ENCODE measurements at regions not wholly inside any gene's neighbourhood (a gene's known extent, or its start where the extent isn't known, plus 50 kb on each side); places are given as distances from the start of the nearest gene placed in this dataset.
"Not testable (repeated sequence)": the region's sequence is repeated elsewhere in the genome, so short reads cannot be mapped to it uniquely, and the experiment has no call there.

GRCh38 chr18:70600225-70600925 is 311.5 kb downstream of the SOCS6 start:
- DNase-seq (ENCODE audit: low read depth): no peak

- DNase-seq (ENCODE audit: low read depth): no peak
These were observed 309.6 kb downstream of the SOCS6 start for GRCh38 chr18:70598406-70598805.

GRCh38 chr18:70582981-70583380 is 294.1 kb downstream of the SOCS6 start:
- no peak for DNase-seq (ENCODE audit: low read depth)

GRCh38 chr18:70578480-70578879 is 289.6 kb downstream of the SOCS6 start:
- DNase-seq (ENCODE audit: low read depth): no peak

DNA sequence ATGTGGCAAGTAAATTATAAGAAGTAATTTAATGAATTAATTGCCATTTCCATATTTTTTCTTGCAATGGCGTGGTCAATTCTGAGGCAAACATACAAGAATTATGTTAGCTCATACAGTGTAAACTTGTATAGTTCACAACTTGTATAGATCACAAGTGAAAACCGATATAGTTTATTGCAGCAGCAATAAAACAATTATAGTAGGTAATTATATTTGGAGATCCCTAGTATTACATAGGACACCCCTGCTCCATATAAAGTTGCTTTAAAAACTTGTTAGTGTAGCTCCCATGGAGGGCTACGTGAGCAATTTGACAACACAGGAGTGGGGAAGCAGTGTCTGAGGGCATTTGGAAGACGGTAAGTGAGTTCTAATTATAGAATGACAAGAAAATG is 288.2 kb downstream of the SOCS6 start:
- no peak for DNase-seq (ENCODE audit: low read depth)

DNA sequence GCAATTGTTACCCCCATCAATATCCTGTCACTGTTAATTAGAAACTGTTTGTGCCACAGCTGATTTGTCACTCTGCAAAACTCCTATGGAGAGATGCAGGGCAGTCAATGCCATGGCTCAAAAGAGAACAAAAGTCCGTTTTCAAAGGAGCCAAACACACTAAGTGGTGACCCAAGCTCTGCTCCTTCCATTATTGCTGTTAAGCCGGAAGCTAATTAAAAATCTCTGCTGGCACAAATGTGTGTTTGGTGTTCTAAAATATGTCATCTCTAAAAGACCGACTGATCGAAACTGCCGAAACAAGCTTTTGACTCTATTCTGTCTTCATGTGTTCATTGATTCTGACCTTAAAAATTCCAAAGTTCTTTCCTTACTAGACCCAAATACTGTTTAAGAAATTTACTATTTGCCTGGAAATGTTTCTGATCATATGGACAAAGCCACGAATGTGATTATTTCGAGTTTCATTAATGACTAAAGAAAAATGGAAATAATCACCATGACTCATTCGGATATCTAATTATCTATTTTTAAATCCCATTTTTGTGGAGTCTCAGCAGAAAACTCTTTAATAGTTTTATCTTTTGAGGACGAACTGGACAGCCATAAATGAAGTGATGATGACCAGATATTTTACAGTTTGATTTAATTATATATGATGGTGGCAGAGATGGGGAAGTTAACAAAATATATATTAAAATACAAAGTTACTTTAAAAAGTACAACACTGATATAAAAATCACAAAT is 287.6 kb downstream of the SOCS6 start:
- no peak for DNase-seq (ENCODE audit: low read depth)

DNA sequence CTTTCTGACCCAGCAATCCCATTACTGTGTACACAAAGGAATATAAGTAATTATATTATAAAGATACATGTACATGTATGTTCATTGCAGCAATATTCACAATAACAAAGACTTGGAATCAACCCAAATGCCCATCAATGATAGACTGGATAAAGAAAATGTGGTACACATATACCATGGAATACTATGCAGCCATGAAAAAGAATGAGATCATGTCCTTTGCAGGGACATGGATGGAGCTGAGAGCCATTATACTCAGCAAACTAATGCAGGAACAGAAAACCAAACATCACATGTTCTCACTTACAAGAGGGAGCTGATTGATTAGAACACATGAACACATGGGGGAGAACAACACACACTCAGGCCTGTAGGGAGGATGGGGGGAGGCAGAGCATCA is 286.1 kb downstream of the SOCS6 start:
- not testable (repeated sequence) for DNase-seq (ENCODE audit: low read depth)

- not testable (repeated sequence) for DNase-seq (ENCODE audit: low read depth)
These were observed 280.8 kb downstream of the SOCS6 start for GRCh38 chr18:70569647-70570046.

GRCh38 chr18:70559446-70559845 is 270.6 kb downstream of the SOCS6 start:
- DNase-seq (ENCODE audit: low read depth): no peak

DNA sequence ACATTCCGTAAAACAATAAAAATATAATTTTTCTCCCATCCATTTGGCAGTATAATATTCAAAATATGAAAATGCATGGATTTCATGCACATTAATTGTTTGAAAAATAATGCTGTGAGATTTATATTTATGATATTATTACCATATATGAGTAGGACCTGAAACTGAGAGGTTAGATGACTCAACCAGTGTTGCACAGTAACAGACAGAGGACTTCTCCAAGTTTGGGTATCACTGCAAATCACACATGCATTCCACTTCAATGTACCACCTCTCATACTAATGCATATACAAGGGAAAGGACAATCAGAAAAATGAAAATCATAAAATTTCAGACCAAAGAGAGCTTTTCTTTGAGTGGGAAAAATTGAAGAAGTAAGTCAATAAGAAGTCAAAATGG is 269.5 kb downstream of the SOCS6 start:
- no peak for DNase-seq (ENCODE audit: low read depth)

- DNase-seq (ENCODE audit: low read depth): no peak
These were observed 266.1 kb downstream of the SOCS6 start for GRCh38 chr18:70554854-70555445.

- DNase-seq (ENCODE audit: low read depth): no peak
These were observed 265.1 kb downstream of the SOCS6 start for GRCh38 chr18:70553936-70554260.

DNA sequence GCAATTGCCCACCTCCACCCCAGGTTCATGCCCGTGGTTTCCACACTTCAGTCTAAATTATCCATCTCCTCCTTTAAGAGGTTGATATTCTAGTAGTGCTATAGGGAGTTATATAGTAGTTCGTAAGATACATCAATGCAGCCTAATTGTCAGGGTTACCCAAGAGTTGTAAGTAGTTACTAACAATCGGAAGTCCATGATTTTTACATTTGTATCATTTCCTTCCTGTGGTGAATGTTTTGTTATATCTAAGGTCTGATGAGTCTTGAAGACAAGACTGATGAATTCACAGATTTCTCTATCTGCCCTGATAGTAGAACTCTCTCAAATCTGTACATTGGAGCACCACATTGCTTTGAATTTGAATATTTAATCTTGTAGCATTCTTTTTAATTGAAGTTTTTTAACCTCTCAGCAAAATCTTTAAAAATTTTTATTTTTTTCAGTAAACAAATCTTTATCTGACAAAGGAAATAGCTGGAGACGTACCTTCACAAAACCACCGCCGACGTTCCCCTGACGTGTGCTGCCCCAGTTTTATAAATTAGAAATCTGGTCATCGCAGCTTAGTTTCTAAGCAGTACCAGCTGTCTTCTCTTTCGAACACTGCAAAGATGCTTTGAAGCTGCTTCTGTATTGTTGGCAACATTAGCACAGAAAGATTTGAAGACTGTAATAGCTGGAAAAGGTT is 264.5 kb downstream of the SOCS6 start:
- no peak for DNase-seq (ENCODE audit: low read depth)

- DNase-seq (ENCODE audit: low read depth): no peak
These were observed 247.7 kb downstream of the SOCS6 start for GRCh38 chr18:70536370-70537062.

DNA sequence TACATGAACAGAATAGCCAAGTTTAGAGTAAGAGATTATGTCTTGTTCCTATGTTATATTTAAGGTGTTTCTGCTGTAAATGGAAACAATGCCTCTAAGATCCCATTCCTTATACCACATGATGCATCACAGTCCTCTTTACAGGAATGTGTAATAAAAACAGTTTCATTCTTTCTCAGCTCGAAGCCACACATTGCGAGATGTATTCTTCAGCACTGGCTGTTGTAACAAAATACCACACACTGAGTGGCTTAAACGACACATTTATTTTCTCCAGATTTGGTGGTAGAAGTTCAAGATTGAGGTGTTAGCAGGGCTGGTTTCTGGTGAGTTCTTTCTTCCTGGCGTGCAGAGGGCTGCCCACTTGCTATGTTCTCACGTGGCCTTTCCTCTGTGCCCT is 246.2 kb downstream of the SOCS6 start:
- no peak for DNase-seq (ENCODE audit: low read depth)

DNA sequence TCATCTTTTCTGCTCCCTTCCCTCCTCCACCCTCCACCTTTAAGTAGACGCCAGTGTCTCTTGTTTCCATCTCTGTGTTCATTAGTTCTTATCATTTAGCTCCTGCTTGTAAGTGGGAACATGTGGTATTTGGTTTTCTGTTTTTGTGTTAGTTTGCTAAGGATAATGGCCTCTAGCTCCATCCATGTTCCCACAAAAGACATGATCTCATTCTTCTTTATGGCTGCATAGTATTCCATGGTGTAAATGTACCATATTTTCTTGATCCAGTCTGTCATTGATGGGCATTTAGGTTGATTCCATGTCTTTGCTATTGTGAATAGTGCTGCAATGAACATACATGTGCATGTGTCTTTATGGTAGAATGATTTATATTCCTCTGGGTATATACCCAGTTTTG is 236.5 kb downstream of the SOCS6 start:
- DNase-seq (ENCODE audit: low read depth): not testable (repeated sequence)

- DNase-seq (ENCODE audit: low read depth): no peak
These were observed 234.9 kb downstream of the SOCS6 start for GRCh38 chr18:70523792-70524182.

- DNase-seq (ENCODE audit: low read depth): no peak
These were observed 234.4 kb downstream of the SOCS6 start for GRCh38 chr18:70523035-70523791.

GRCh38 chr18:70522183-70522680 is 233.4 kb downstream of the SOCS6 start:
- DNase-seq (ENCODE audit: low read depth): no peak

GRCh38 chr18:70520867-70521266 is 232.0 kb downstream of the SOCS6 start:
- no peak for DNase-seq (ENCODE audit: low read depth)

GRCh38 chr18:70513502-70514171 is 224.8 kb downstream of the SOCS6 start:
- no peak for DNase-seq (ENCODE audit: low read depth)
